ENCODE measurements at regions not wholly inside any gene's neighbourhood (a gene's known extent, or its start where the extent isn't known, plus 50 kb on each side); places are given as distances from the start of the nearest gene placed in this dataset.

DNA sequence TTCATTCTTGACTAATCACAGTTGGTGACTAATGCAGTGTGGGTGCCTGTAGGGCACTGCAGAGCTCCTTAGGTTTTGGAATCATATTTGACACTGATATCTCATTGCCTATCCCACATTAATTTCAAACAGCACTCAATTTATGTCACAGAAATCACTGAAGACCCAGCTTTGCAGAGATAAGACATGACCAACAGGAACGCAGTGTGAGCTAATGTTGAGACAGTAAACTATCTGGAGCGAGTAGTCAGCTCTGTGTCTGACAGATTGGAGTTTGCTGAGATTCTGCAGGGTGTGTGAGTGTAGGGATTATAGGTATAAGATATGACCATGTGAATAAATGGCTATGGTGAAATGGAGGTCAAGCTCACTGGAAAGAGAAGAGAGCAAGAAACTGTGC is 1586.1 kb upstream of the AGA start:
- WGBS (ENCODE audit: insufficient coverage, insufficient replicate concordance, low lambda C conversion rate, missing lambda C conversion rate), result 0% methylated on average over 2 of the region's 2 CpGs
- TF ChIP-seq SRF (IDR thresholded peaks at IDR 0.05; ENCODE audit: low read depth in 2 of 2, low read length in 2 of 2) (no peak), CBX5 (IDR thresholded peaks at IDR 0.05; ENCODE audit: low read depth) (no peak), ETV6 (conservative IDR thresholded peaks at IDR 0.05 in 1 of 2, IDR thresholded peaks at IDR 0.05 in 1 of 2; ENCODE audit: borderline replicate concordance in 1 of 2, low read depth in 1 of 2) (no peak)
- ChIA-PET CTCF (no interaction called here), POLR2A (no interaction called here), RAD21 (ENCODE audit: unreplicated experiment) (interaction anchor here (1.5 kb wide), 1 partner anchor 279 kb away, joined by 3 read pairs; no protein-coding TSS in a partner anchor), SMC1A (ENCODE audit: uncharacterized antibody, unreplicated experiment) (interaction anchor here (0.8 to 1.4 kb wide), 4 partner anchors 13 to 93 kb away, joined by 3 to 5 read pairs (median 3); no protein-coding TSS in a partner anchor)
- Histone ChIP-seq H3K36me3 (ENCODE audit: control insufficient read depth in 2 of 2, insufficient read depth in 2 of 2, low read length in 1 of 2) (no peaks in the 10 kb centered on the region), H3K27ac (ENCODE audit: control insufficient read depth, insufficient read depth) (no peak overlapping the region), H3K9me3 (replicated peaks; ENCODE audit: control insufficient read depth, insufficient read depth, low read length) (no peaks in the 10 kb centered on the region), H3K4me1 (ENCODE audit: control insufficient read depth, insufficient read depth, low read length) (no peaks in the 10 kb centered on the region), H3K79me2 (ENCODE audit: control insufficient read depth, insufficient read depth, low read length) (no peaks in the 10 kb centered on the region), H3K4me2 (ENCODE audit: control insufficient read depth, insufficient read depth) (no peak overlapping the region), H3K4me3 (no peak overlapping the region), H2AFZ (ENCODE audit: control insufficient read depth, low read depth, low read length) (no peak overlapping the region), H3K27me3 (replicated peaks in 1 of 2; ENCODE audit: control insufficient read depth in 2 of 2, insufficient read depth in 2 of 2, low read length in 1 of 2) (no peaks in the 10 kb centered on the region), H4K20me1 (ENCODE audit: control insufficient read depth, insufficient read depth) (no peaks in the 10 kb centered on the region), H3K9ac (ENCODE audit: control insufficient read depth, insufficient read depth, low read length) (no peak overlapping the region)
- FAIRE-seq (no peak), DNase-seq (ENCODE audit: low read depth, low spot score) (no peak), ATAC-seq (no peak)
- in situ Hi-C loops (cut with MboI) (no loop called here), intact Hi-C loops (cut with micrococcal nuclease; ENCODE audit: unreplicated experiment) (no loop called here)
- no TSS peak for BruUV-seq (replicated peaks)

DNA sequence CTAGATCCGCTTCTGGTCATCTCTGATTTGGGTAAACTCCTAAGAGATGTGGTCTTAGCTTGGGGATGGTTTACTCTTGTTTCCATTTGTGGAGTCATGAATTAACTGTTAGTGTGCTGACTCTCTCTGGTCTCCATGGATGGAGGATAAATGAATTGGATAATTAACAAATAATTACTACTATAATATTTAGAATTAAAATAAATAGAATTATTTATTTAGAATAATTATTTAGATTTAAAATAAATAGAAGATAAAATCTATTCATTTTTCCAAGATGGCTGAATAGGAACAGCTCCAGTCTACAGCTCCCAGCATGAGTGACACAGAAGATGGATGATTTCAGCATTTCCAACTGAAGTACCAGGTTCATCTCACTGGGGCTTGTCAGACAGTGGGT is 1587.4 kb upstream of the AGA start:
- no peaks in the 10 kb centered on the region for H4K20me1 ChIP-seq (ENCODE audit: control insufficient read depth, insufficient read depth)
- no peak overlapping the region for H3K4me3 ChIP-seq
- no peak overlapping the region for H3K9ac ChIP-seq (ENCODE audit: control insufficient read depth, insufficient read depth, low read length)
- no TSS peak for BruUV-seq (replicated peaks)
- no peak for ATAC-seq
- ChIA-PET RAD21 (ENCODE audit: unreplicated experiment) (interaction anchor here (1.5 kb wide), 1 partner anchor 278 kb away, joined by 3 read pairs; no protein-coding TSS in a partner anchor), SMC1A (ENCODE audit: uncharacterized antibody, unreplicated experiment) (interaction anchor here (0.7 kb wide), 1 partner anchor 8 kb away, joined by 3 read pairs; no protein-coding TSS in a partner anchor), POLR2A (no interaction called here), CTCF (no interaction called here)
- no peaks in the 10 kb centered on the region for H3K4me1 ChIP-seq (ENCODE audit: control insufficient read depth, insufficient read depth, low read length)
- intact Hi-C loops (cut with micrococcal nuclease; ENCODE audit: unreplicated experiment), result no loop called here
- FAIRE-seq, result no peak
- no peak for DNase-seq (ENCODE audit: low read depth, low spot score)
- in situ Hi-C loops (cut with MboI), result no loop called here
- H3K36me3 ChIP-seq (ENCODE audit: control insufficient read depth in 2 of 2, insufficient read depth in 2 of 2, low read length in 1 of 2), result no peaks in the 10 kb centered on the region
- no peaks in the 10 kb centered on the region for H3K27me3 ChIP-seq (replicated peaks in 1 of 2; ENCODE audit: control insufficient read depth in 2 of 2, insufficient read depth in 2 of 2, low read length in 1 of 2)
- H3K9me3 ChIP-seq (replicated peaks; ENCODE audit: control insufficient read depth, insufficient read depth, low read length), result no peaks in the 10 kb centered on the region
- H2AFZ ChIP-seq (ENCODE audit: control insufficient read depth, low read depth, low read length), result no peak overlapping the region
- WGBS (ENCODE audit: insufficient coverage, insufficient replicate concordance, low lambda C conversion rate, missing lambda C conversion rate), result 0% methylated on average over 1 of the region's 1 CpG
- H3K27ac ChIP-seq (ENCODE audit: control insufficient read depth, insufficient read depth), result no peak overlapping the region
- H3K79me2 ChIP-seq (ENCODE audit: control insufficient read depth, insufficient read depth, low read length), result no peaks in the 10 kb centered on the region
- H3K4me2 ChIP-seq (ENCODE audit: control insufficient read depth, insufficient read depth), result no peak overlapping the region
- TF ChIP-seq ZBTB11 (CRISPR knock-in tag; IDR thresholded peaks at IDR 0.05) (no peak), STAT1 (conservative IDR thresholded peaks at IDR 0.05) (no peak), SMARCA5 (IDR thresholded peaks at IDR 0.05) (no peak), TBL1XR1 (IDR thresholded peaks at IDR 0.05; ENCODE audit: low read depth, low read length) (no peak), ETV6 (conservative IDR thresholded peaks at IDR 0.05 in 1 of 2, IDR thresholded peaks at IDR 0.05 in 1 of 2; ENCODE audit: borderline replicate concordance in 1 of 2, low read depth in 1 of 2) (no peak), E2F8 (IDR thresholded peaks at IDR 0.05; ENCODE audit: low read depth, partially characterized antibody) (no peak), POLR2A (IDR thresholded peaks at IDR 0.05; ENCODE audit: low read depth, low read length) (no peak), NFIC (IDR thresholded peaks at IDR 0.05; ENCODE audit: low read depth, low read length) (no peak), KDM1A (IDR thresholded peaks at IDR 0.05; ENCODE audit: borderline replicate concordance) (no peak), IRF4 (IDR thresholded peaks at IDR 0.05; ENCODE audit: low read depth, low read length) (no peak), SPI1 (IDR thresholded peaks at IDR 0.05; ENCODE audit: borderline replicate concordance, insufficient read depth, low read depth, low read length) (no peak)

Data from GM12878 (cell line).